ENCODE measurements at regions not wholly inside any gene's neighbourhood (a gene's known extent, or its start where the extent isn't known, plus 50 kb on each side); places are given as distances from the start of the nearest gene placed in this dataset.

DNA sequence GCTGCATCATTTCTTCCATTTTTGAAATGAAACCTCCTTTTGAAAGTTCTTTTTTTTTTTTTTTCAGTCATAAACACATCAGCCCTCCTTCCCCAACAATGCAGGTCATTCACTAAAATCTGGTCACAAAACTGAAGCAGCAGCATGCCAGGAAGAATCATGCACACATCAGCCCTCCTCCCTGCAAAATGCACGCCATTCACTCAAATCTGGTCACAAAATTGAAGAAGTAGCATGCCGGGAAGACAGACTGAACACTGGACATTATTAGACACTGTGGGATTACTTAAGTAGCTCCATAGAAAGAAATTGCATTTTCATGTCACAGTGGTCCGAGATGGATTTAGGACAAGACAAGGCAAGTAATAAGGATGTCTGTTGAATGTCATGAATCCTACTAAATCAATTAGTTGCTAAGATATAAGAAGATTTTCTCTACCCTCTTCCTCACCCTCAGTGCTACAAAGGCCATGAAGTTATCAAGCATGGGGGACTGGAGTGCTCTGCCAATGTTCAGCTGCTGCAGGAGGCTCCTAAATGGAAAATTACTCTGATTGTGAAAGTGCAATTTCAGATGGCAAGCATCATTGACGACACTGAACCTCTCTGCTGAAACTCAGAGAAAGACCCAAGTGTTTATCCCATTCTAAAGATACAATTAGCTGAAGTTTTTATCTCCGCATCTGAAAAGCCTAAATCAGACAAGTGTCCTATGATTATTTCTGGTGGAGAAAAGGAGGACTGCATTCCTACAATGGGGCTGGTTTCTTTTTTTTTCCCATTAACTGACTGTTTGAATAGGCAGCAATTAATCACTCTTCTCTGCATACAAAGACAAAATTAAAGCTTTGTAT is 913.2 kb downstream of the DIAPH3 start:
- Histone ChIP-seq H3K27me3 (replicated peaks; ENCODE audit: control insufficient read depth, insufficient read depth, low read length) (no peaks in the 10 kb centered on the region), H3K4me3 (replicated peaks; ENCODE audit: low read depth, low read length) (no peak overlapping the region), H3K36me3 (ENCODE audit: control insufficient read depth, insufficient read depth, low read length) (no peaks in the 10 kb centered on the region)
- TF ChIP-seq, protein P1, sequence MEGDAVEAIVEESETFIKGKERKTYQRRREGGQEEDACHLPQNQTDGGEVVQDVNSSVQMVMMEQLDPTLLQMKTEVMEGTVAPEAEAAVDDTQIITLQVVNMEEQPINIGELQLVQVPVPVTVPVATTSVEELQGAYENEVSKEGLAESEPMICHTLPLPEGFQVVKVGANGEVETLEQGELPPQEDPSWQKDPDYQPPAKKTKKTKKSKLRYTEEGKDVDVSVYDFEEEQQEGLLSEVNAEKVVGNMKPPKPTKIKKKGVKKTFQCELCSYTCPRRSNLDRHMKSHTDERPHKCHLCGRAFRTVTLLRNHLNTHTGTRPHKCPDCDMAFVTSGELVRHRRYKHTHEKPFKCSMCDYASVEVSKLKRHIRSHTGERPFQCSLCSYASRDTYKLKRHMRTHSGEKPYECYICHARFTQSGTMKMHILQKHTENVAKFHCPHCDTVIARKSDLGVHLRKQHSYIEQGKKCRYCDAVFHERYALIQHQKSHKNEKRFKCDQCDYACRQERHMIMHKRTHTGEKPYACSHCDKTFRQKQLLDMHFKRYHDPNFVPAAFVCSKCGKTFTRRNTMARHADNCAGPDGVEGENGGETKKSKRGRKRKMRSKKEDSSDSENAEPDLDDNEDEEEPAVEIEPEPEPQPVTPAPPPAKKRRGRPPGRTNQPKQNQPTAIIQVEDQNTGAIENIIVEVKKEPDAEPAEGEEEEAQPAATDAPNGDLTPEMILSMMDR (IDR thresholded peaks at IDR 0.05; ENCODE audit: insufficient read depth, low read length, poor library complexity, severe bottlenecking) = no peak
- DNase-seq (ENCODE audit: extremely low read depth, insufficient read length) = no peak

DNA sequence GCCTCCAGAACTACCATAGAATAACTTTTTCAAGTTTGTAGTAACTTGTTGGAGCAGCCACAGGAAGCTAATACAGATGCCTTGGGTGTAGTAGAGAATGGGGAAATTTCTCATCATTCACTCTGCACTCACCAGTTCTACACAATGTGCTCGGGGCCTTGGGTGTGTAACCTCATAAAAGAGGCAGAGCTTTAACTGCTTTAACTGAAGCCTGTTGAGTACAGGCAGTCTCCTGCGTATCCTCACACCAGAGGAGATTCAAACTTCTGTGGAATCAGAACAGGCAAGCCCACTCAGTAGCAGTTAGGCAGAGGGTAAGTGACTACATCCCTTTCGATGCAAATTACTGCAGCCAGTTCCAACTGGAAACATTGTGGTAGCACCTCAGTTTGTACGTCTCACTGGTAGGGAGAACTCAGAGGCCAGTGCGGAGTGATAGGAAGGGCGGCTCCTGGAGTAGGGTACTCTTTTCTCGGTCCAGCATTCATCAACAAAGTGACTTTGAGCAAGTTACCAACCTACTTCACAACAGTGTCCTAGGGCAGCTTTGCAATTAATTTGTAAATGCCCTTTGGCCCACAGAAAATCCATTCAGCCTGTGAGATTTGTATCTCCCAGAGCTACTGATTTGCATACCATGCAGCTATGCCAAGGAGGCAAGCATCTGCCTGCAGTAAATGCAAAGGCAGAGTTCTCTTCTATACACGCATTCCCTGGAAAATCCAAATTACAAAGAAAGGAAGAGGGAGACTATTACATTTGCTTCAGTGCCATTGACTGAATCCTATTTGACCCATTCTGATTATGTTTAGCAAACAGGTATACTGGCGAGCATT is 904.3 kb downstream of the DIAPH3 start:
- Histone ChIP-seq H3K4me3 (replicated peaks; ENCODE audit: low read depth, low read length) (no peak overlapping the region), H3K27me3 (replicated peaks; ENCODE audit: control insufficient read depth, insufficient read depth, low read length) (no peaks in the 10 kb centered on the region), H3K36me3 (ENCODE audit: control insufficient read depth, insufficient read depth, low read length) (no peaks in the 10 kb centered on the region)
- TF ChIP-seq, protein P1 (IDR thresholded peaks at IDR 0.05; ENCODE audit: insufficient read depth, low read length, poor library complexity, severe bottlenecking) = no peak
- no peak for DNase-seq (ENCODE audit: extremely low read depth, insufficient read length)

DNA sequence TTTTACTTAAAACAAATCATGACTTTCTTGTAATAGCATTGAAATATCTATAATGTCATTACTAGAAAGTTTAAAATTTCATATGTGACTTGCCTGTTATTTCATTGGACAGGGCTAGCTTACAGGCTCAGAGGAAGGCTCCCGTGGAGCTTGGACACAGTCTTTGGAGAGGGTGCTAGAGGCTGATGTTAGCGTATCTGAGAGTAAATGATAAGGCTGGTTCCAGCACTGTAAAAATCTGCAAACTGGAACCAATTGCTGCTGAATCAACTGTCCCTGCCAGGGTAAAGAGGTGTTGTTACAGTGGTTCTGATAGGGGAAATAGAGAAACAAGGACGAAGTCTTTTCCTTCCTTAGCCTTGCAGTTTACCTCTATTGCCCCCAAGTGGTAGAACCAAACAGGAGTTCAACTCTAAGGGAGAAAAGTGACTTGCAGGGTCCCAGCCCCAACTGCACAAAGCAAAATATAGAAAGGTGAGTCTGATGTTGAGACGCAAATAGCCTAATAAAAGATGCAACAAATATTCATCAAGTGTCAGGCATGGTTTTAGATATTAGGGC is 901.7 kb downstream of the DIAPH3 start:
- Histone ChIP-seq H3K4me3 (replicated peaks; ENCODE audit: low read depth, low read length) (no peak overlapping the region), H3K36me3 (ENCODE audit: control insufficient read depth, insufficient read depth, low read length) (no peaks in the 10 kb centered on the region), H3K27me3 (replicated peaks; ENCODE audit: control insufficient read depth, insufficient read depth, low read length) (no peaks in the 10 kb centered on the region)
- TF ChIP-seq, protein P1 (IDR thresholded peaks at IDR 0.05; ENCODE audit: insufficient read depth, low read length, poor library complexity, severe bottlenecking) = no peak
- no peak for DNase-seq (ENCODE audit: extremely low read depth, insufficient read length)

DNA sequence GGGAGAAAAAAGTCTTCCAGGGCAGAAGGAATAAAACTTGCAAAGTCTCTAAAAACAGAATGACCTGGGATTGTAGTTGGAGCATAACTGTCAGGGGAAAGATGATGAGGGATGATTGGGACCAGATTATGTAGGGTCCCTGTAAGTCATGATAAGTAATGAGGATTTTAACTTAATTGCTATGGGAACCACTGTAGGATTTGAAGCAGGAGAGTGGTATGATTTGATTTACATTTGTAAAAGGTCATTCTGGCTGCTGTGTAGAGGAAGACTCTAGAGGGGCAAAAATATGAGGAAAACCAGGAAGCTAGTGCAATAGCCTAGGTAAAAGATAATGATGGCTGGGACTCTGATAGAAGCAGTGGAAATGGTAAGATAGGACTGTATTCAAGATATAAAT is 900.2 kb downstream of the DIAPH3 start:
- TF ChIP-seq, protein P1 (IDR thresholded peaks at IDR 0.05; ENCODE audit: insufficient read depth, low read length, poor library complexity, severe bottlenecking) = no peak
- no peak for DNase-seq (ENCODE audit: extremely low read depth, insufficient read length)
- no peak overlapping the region for H3K4me3 ChIP-seq (replicated peaks; ENCODE audit: low read depth, low read length)
- H3K27me3 ChIP-seq (replicated peaks; ENCODE audit: control insufficient read depth, insufficient read depth, low read length) = no peaks in the 10 kb centered on the region
- H3K36me3 ChIP-seq (ENCODE audit: control insufficient read depth, insufficient read depth, low read length) = no peaks in the 10 kb centered on the region

DNA sequence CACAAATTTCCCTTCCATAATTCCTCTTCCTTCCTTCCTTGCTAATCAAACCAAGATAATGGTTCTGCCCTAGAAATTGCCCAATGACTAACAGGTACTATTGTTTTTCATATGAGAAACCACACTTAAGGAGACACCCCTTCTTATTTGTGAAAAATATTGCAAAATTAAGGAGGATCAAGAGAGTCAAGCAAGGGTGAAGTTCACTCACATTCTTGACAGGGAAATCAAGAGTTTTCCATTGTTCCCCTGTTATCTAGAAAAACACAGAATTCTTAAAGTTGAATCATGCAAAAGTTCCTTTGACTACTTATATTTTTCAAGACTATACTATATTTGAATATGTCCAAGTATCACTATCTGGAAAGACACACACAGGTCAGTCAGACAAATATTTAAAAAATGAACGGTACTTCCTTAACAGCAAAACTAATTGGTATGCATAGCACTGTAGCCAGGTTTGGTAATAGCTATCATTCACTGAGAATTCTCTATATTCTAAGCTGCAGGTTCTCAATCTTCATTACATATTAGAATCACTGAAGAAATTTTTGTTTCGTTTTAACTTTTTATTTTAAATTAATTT is 897.2 kb downstream of the DIAPH3 start:
- no peak overlapping the region for H3K4me3 ChIP-seq (replicated peaks; ENCODE audit: low read depth, low read length)
- TF ChIP-seq, protein P1 (IDR thresholded peaks at IDR 0.05; ENCODE audit: insufficient read depth, low read length, poor library complexity, severe bottlenecking) = no peak
- DNase-seq (ENCODE audit: extremely low read depth, insufficient read length) = no peak

More for the DNA sequence above, 897.2 kb downstream of the DIAPH3 start:
- H3K27me3 ChIP-seq (replicated peaks; ENCODE audit: control insufficient read depth, insufficient read depth, low read length) = no peaks in the 10 kb centered on the region
- no peaks in the 10 kb centered on the region for H3K36me3 ChIP-seq (ENCODE audit: control insufficient read depth, insufficient read depth, low read length)

Measured in GM06990 (cell line).